ENCODE measurements at regions not wholly inside any gene's neighbourhood (a gene's known extent, or its start where the extent isn't known, plus 50 kb on each side); places are given as distances from the start of the nearest gene placed in this dataset.

GRCh38 chr10:60531006-60531405 lies 141.3 kb upstream of the ANK3 start:
- TF ChIP-seq POLR2A (IDR thresholded peaks at IDR 0.05; ENCODE audit: low read depth, low read length) (no peak), POLR2AphosphoS5 (IDR thresholded peaks at IDR 0.05; ENCODE audit: low read depth, low read length) (no peak)

All from GM12891 (cell line).